GM19239 (cell line): ENCODE measurements at regions not wholly inside any gene's neighbourhood (a gene's known extent, or its start where the extent isn't known, plus 50 kb on each side); places are given as distances from the start of the nearest gene placed in this dataset.
"Not testable (repeated sequence)": the region's sequence is repeated elsewhere in the genome, so short reads cannot be mapped to it uniquely, and the experiment has no call there.

Experiments
- DNase-seq: peaks from one replicate; pipeline ENCODE4 v3.0.0; 2011; ENCODE audit warnings: low spot score; ENCODE audit not compliant: insufficient read length
- FAIRE-seq: peaks from 2 replicates; lab custom pipeline; 2011; peaks lifted over from hg19 to GRCh38; lab: Jason Lieb, UNC

- no peak for FAIRE-seq
Observed at GRCh38 chr3:13229273-13229949, 156.2 kb upstream of the IQSEC1 start.

GRCh38 chr3:13228584-13228983, 155.4 kb upstream of the IQSEC1 start:
- FAIRE-seq = no peak

More at GRCh38 chr3:13229273-13229949, 156.2 kb upstream of the IQSEC1 start:
- no peak for DNase-seq

GRCh38 chr3:13228169-13228568, 154.9 kb upstream of the IQSEC1 start:
- not testable (repeated sequence) for FAIRE-seq, DNase-seq

More at GRCh38 chr3:13228584-13228983, 155.4 kb upstream of the IQSEC1 start:
- no peak for DNase-seq

GRCh38 chr3:13227315-13228165, 154.3 kb upstream of the IQSEC1 start:
- FAIRE-seq = no peak

GRCh38 chr3:13224967-13225366, 151.7 kb upstream of the IQSEC1 start:
- FAIRE-seq (no peak), DNase-seq (no peak)

More at GRCh38 chr3:13227315-13228165, 154.3 kb upstream of the IQSEC1 start:
- DNase-seq = no peak

- FAIRE-seq (no peak), DNase-seq (no peak)
Observed at GRCh38 chr3:13223574-13224237, 150.5 kb upstream of the IQSEC1 start.

- DNase-seq = no peak
- FAIRE-seq = no peak
Observed at GRCh38 chr3:13222891-13223573, 149.8 kb upstream of the IQSEC1 start.

- no peak for DNase-seq
- FAIRE-seq = no peak
Observed at GRCh38 chr3:13222131-13222530, 148.9 kb upstream of the IQSEC1 start.

- no peak for FAIRE-seq
Observed at GRCh38 chr3:13221491-13222061, 148.3 kb upstream of the IQSEC1 start.

GRCh38 chr3:13220991-13221390, 147.8 kb upstream of the IQSEC1 start:
- no peak for FAIRE-seq

More at GRCh38 chr3:13221491-13222061, 148.3 kb upstream of the IQSEC1 start:
- no peak for DNase-seq

GRCh38 chr3:13219902-13220296, 146.7 kb upstream of the IQSEC1 start:
- FAIRE-seq = no peak

More at GRCh38 chr3:13220991-13221390, 147.8 kb upstream of the IQSEC1 start:
- DNase-seq = no peak

GRCh38 chr3:13219077-13219901, 146.1 kb upstream of the IQSEC1 start:
- FAIRE-seq = no peak

More at GRCh38 chr3:13219902-13220296, 146.7 kb upstream of the IQSEC1 start:
- DNase-seq = no peak

GRCh38 chr3:13218541-13218908, 145.3 kb upstream of the IQSEC1 start:
- FAIRE-seq (no peak), DNase-seq (no peak)

More at GRCh38 chr3:13219077-13219901, 146.1 kb upstream of the IQSEC1 start:
- no peak for DNase-seq

GRCh38 chr3:13217736-13218540, 144.7 kb upstream of the IQSEC1 start:
- FAIRE-seq (no peak), DNase-seq (no peak)

- no peak for FAIRE-seq
- no peak for DNase-seq
Observed at GRCh38 chr3:13217253-13217652, 144.0 kb upstream of the IQSEC1 start.

- DNase-seq (no peak), FAIRE-seq (no peak)
Observed at GRCh38 chr3:13215940-13216546, 142.8 kb upstream of the IQSEC1 start.

GRCh38 chr3:13214847-13215472, 141.7 kb upstream of the IQSEC1 start:
- FAIRE-seq (no peak), DNase-seq (no peak)
